Caco-2 (cell line): ENCODE measurements at regions not wholly inside any gene's neighbourhood (a gene's known extent, or its start where the extent isn't known, plus 50 kb on each side); places are given as distances from the start of the nearest gene placed in this dataset.
"Not testable (repeated sequence)": the region's sequence is repeated elsewhere in the genome, so short reads cannot be mapped to it uniquely, and the experiment has no call there.

Experiments
- BruUV-seq: library from RNA; stranded (reverse); fragments of 400-500 nt; replicated peaks from 2 replicates; lab custom pipeline; 2021; lab: Mats Ljungman, UMichigan
- CTCF ChIA-PET: fragments of 300-600 bp; sonication (Branson Sonifier 250); formaldehyde crosslinking; loops from one replicate; lab custom pipeline; 2022; ENCODE audit warnings: antibody characterized with exemption; lab: Charles Lee
- POLR2A ChIA-PET: fragments of 300-600 bp; sonication (Branson Sonifier 250); formaldehyde crosslinking; loops from one replicate; lab custom pipeline; 2022; ENCODE audit warnings: antibody characterized with exemption; lab: Charles Lee
- DNase-seq, 2 experiments: peaks; one replicate each; pipeline versions ENCODE4 v3.0.0 to v3.0.0-alpha.2; 2020 to 2022
- H3K27me3 ChIP-seq: replicated peaks from 2 replicates; pipeline ENCODE4 v1.6.0; 2011; ENCODE audit warnings: low read length; ENCODE audit not compliant: control insufficient read depth, insufficient read depth
- H3K36me3 ChIP-seq: 2 replicates; pipeline ENCODE4 v1.5.1; 2011; ENCODE audit warnings: low read length; ENCODE audit not compliant: control insufficient read depth, insufficient read depth
- H3K4me1 ChIP-seq: fragments of 250-450 bp; sonication (Bioruptor Pico); 2 replicates; pipeline ENCODE4 v1.5.1; 2020; ENCODE audit warnings: mild to moderate bottlenecking
- H3K4me3 ChIP-seq: 2 replicates; pipeline ENCODE4 v1.5.1; 2011; ENCODE audit warnings: low read depth, mild to moderate bottlenecking, control low read depth, low read length
- H3K9me3 ChIP-seq: fragments of 250-450 bp; sonication (Bioruptor Pico); 2 replicates; pipeline ENCODE4 v1.5.1; 2020; ENCODE audit warnings: mild to moderate bottlenecking, moderate library complexity
- H3K27ac Mint-ChIP-seq: one replicate; pipeline ENCODE4 v1.8.0; 2022; ENCODE audit warnings: mixed read lengths; ENCODE audit not compliant: unreplicated experiment
- H3K27me3 Mint-ChIP-seq: one replicate; pipeline ENCODE4 v1.8.0; 2022; ENCODE audit warnings: mixed read lengths; ENCODE audit not compliant: insufficient read depth, unreplicated experiment
- H3K36me3 Mint-ChIP-seq: one replicate; pipeline ENCODE4 v1.8.0; 2022; ENCODE audit warnings: mild to moderate bottlenecking, mixed read lengths; ENCODE audit not compliant: insufficient read depth, unreplicated experiment
- H3K4me1 Mint-ChIP-seq: one replicate; pipeline ENCODE4 v1.8.0; 2022; ENCODE audit warnings: low read depth, mixed read lengths; ENCODE audit not compliant: unreplicated experiment
- H3K4me3 Mint-ChIP-seq: one replicate; pipeline ENCODE4 v1.8.0; 2022; ENCODE audit warnings: mild to moderate bottlenecking, moderate library complexity, mixed read lengths; ENCODE audit not compliant: unreplicated experiment
- H3K9me3 Mint-ChIP-seq: one replicate; pipeline ENCODE4 v1.8.0; 2022; ENCODE audit warnings: mixed read lengths; ENCODE audit not compliant: unreplicated experiment
- CTCF ChIP-seq, 2 experiments: fragments of 200-600 bp in 1 of 2; IDR thresholded peaks; 1 replicate in 1 of 2; 2 replicates in 1 of 2; pipeline versions ENCODE4 v1.5.1 to v1.8.0; 2011 to 2022; ENCODE audit warnings: antibody characterized with exemption in 1 of 2, control low read depth in 1 of 2, inconsistent platforms in 1 of 2, low read depth in 1 of 2, low read length in 1 of 2, mild to moderate bottlenecking in 1 of 2, moderate library complexity in 1 of 2; ENCODE audit not compliant: insufficient read depth in 1 of 2, severe bottlenecking in 1 of 2, unreplicated experiment in 1 of 2
- intact Hi-C: fragments of 100-400 bp; cut with micrococcal nuclease; formaldehyde crosslinking; loops from one replicate; pipeline ENCODE4 v1.10.0; 2022; ENCODE audit not compliant: unreplicated experiment

DNA sequence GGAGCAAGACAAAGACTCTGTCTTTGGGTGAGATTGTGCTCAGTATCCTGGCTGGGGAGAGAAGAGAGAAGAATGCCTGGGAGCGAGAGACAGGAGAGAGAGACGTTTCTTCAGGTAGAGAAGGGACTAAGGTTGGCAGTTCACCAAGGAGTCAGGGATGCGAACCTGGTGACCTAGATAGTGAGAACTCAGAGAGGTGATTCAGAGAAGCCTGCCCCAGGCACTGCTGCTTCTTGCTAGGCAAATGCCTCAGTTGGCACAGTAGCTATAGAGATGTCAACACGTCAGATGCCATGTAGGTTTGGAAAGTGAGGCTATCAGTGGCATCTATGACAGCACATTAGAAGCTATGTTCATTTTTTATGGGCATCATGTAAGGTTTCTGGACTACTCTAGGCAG, 231.6 kb upstream of the VLDLR start:
- Mint-ChIP-seq H3K4me3 (no peak overlapping the region), H3K9me3 (peaks cover 24% of the 10 kb centered on the region), H3K27ac (no peak overlapping the region), H3K27me3 (no peaks in the 10 kb centered on the region), H3K36me3 (no peaks in the 10 kb centered on the region), H3K4me1 (peaks cover 10% of the 10 kb centered on the region)
- no peak overlapping the region for H3K4me3 ChIP-seq
- H3K36me3 ChIP-seq = no peaks in the 10 kb centered on the region
- H3K27me3 ChIP-seq = no peaks in the 10 kb centered on the region
- CTCF ChIA-PET = no interaction called here
- 0 out of 2 replicates have a peak, but pooled peaks cover 8% of the 10 kb centered on the region for H3K9me3 ChIP-seq
- DNase-seq = no peak
- BruUV-seq = no TSS peak
- no peak for TF ChIP-seq CTCF (IDR thresholded peaks at IDR 0.05; ENCODE audit: insufficient read depth in 1 of 2, low read depth in 1 of 2, low read length in 1 of 2, severe bottlenecking in 1 of 2, unreplicated experiment in 1 of 2)
- peaks cover 11% of the 10 kb centered on the region; the same call in 1 of the 2 replicates for H3K4me1 ChIP-seq
- intact Hi-C loops = no loop called here
- POLR2A ChIA-PET = no interaction called here

GRCh38 chr9:2391509-2392132, 230.0 kb upstream of the VLDLR start:
- H3K36me3 Mint-ChIP-seq, H3K27me3 ChIP-seq, intact Hi-C loops, CTCF ChIA-PET, BruUV-seq, H3K36me3 ChIP-seq, H3K27ac Mint-ChIP-seq, DNase-seq, H3K27me3 Mint-ChIP-seq, H3K4me3 Mint-ChIP-seq, POLR2A ChIA-PET, H3K4me3 ChIP-seq, H3K9me3 ChIP-seq: not testable (repeated sequence)
- peaks cover 24% of the 10 kb centered on the region for H3K9me3 Mint-ChIP-seq
- peaks cover 11% of the 10 kb centered on the region; the same call in 1 of the 2 replicates for H3K4me1 ChIP-seq
- H3K4me1 Mint-ChIP-seq = peaks cover 10% of the 10 kb centered on the region

- H3K9me3 Mint-ChIP-seq = peaks cover 12% of the 10 kb centered on the region
- CTCF ChIA-PET = not testable (repeated sequence)
Observed at GRCh38 chr9:2394087-2394741, 227.4 kb upstream of the VLDLR start.

More at GRCh38 chr9:2394087-2394741, 227.4 kb upstream of the VLDLR start:
- H3K4me1 Mint-ChIP-seq, H3K27me3 Mint-ChIP-seq, H3K4me3 ChIP-seq, intact Hi-C loops, BruUV-seq, POLR2A ChIA-PET, H3K27ac Mint-ChIP-seq, H3K36me3 Mint-ChIP-seq, H3K9me3 ChIP-seq, H3K27me3 ChIP-seq, H3K4me3 Mint-ChIP-seq, DNase-seq, H3K36me3 ChIP-seq: not testable (repeated sequence)
- H3K4me1 ChIP-seq = peaks cover 10% of the 10 kb centered on the region; the same call in 1 of the 2 replicates
